Cardiac muscle cell (in vitro differentiated cells and primary cell): ENCODE measurements at regions not wholly inside any gene's neighbourhood (a gene's known extent, or its start where the extent isn't known, plus 50 kb on each side); places are given as distances from the start of the nearest gene placed in this dataset.

Source experiments
- DNase-seq, 2 donors: peaks; one replicate each; pipeline versions ENCODE4 v3.0.0 to v3.0.0-alpha.2; 2010 to 2017; ENCODE audit warnings: low read depth in 1 of 2, low spot score in 1 of 2
- H3K27ac ChIP-seq: fragments of 200-600 bp; sonication (generic); 2 replicates; pipeline ENCODE4 v1.5.1; 2016
- H3K27me3 ChIP-seq: fragments of 200-600 bp; sonication (generic); 2 replicates; pipeline ENCODE4 v1.6.0; 2016; ENCODE audit warnings: control low read depth
- H3K36me3 ChIP-seq: fragments of 200-600 bp; sonication (generic); 2 replicates; pipeline ENCODE4 v1.5.1; 2016; ENCODE audit warnings: control low read depth
- H3K4me1 ChIP-seq: fragments of 200-600 bp; sonication (generic); 2 replicates; pipeline ENCODE4 v1.8.1; 2017; ENCODE audit warnings: low read depth, mild to moderate bottlenecking, mixed run types
- H3K4me3 ChIP-seq: fragments of 200-600 bp; sonication (generic); 2 replicates; pipeline ENCODE4 v1.5.1; 2016; ENCODE audit warnings: mild to moderate bottlenecking
- H3K9me3 ChIP-seq: fragments of 200-600 bp; sonication (generic); 2 replicates; pipeline ENCODE4 v1.5.1; 2017; ENCODE audit warnings: low read depth, mild to moderate bottlenecking, control low read depth
- TF ChIP-seq, protein P1 (sequence below): IDR thresholded peaks from 2 replicates; pipeline ENCODE4 v1.5.1; 2012; ENCODE audit warnings: low read depth, mild to moderate bottlenecking, low read length

- no peak overlapping the region for H3K4me3 ChIP-seq
- no peaks in the 10 kb centered on the region for H3K36me3 ChIP-seq
- no peak overlapping the region for H3K27ac ChIP-seq
- TF ChIP-seq, protein P1, sequence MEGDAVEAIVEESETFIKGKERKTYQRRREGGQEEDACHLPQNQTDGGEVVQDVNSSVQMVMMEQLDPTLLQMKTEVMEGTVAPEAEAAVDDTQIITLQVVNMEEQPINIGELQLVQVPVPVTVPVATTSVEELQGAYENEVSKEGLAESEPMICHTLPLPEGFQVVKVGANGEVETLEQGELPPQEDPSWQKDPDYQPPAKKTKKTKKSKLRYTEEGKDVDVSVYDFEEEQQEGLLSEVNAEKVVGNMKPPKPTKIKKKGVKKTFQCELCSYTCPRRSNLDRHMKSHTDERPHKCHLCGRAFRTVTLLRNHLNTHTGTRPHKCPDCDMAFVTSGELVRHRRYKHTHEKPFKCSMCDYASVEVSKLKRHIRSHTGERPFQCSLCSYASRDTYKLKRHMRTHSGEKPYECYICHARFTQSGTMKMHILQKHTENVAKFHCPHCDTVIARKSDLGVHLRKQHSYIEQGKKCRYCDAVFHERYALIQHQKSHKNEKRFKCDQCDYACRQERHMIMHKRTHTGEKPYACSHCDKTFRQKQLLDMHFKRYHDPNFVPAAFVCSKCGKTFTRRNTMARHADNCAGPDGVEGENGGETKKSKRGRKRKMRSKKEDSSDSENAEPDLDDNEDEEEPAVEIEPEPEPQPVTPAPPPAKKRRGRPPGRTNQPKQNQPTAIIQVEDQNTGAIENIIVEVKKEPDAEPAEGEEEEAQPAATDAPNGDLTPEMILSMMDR = no peak
- DNase-seq = no peak
- H3K4me1 ChIP-seq = peaks cover 12% of the 10 kb centered on the region
- H3K27me3 ChIP-seq = no peaks in the 10 kb centered on the region
- no peaks in the 10 kb centered on the region for H3K9me3 ChIP-seq
Measured at GRCh38 chr13:23953860-23954512, 56.7 kb upstream of the C1QTNF9B start.

- DNase-seq = no peak
- Histone ChIP-seq H3K27ac (no peak overlapping the region), H3K36me3 (no peaks in the 10 kb centered on the region), H3K27me3 (no peaks in the 10 kb centered on the region), H3K4me1 (peaks cover 21% of the 10 kb centered on the region), H3K9me3 (no peaks in the 10 kb centered on the region), H3K4me3 (no peak overlapping the region)
- TF ChIP-seq, protein P1 = no peak
Measured at GRCh38 chr13:23955064-23955463, 57.8 kb upstream of the C1QTNF9B start.

DNA sequence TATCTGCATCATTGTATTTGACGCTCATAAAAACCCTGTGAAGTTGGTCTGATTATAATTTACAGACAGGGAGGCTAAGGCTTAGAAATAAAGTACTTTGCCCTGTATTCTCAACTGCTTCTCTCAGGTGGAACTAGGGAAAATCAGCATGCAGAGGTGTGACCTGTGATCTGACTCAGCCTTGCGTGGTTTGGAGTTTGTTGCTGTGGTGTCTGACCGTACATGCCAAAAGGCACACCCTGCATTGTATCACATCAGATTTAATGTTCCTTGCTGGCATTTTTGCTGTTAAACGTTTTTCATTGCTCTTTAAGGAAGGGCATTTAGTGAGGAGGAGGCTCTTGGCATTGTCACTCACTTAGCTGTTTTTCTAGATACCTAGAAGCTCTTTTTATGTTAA, 58.8 kb upstream of the C1QTNF9B start:
- peak in 1 of 2 donors; percentile 28 for DNase-seq
- Histone ChIP-seq H3K4me3 (no peak overlapping the region), H3K27ac (no peak overlapping the region), H3K4me1 (peaks cover 24% of the 10 kb centered on the region), H3K27me3 (no peaks in the 10 kb centered on the region), H3K36me3 (no peaks in the 10 kb centered on the region), H3K9me3 (no peaks in the 10 kb centered on the region)
- TF ChIP-seq, protein P1 = no peak

DNA sequence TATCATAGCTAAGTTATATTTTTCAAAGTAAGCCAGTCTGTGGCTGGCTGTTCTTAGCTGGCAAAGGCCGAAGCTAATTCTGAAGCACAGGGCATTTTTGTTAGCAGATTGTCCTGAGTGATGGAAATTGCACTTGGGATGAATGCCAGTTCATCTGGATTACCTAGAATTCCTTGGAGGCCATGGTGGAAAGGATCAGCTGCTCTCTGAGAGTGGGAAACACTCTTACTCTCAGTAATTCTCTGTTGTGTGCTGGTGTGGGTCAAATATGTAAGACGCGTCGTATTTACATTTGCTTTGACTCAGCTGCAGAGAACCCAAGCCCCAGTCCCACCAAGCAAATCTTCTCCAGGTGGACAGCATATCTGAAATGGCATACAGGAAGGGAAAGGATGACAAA, 60.7 kb upstream of the C1QTNF9B start:
- DNase-seq = no peak
- Histone ChIP-seq H3K4me1 (peaks cover 24% of the 10 kb centered on the region), H3K27me3 (no peaks in the 10 kb centered on the region), H3K9me3 (no peaks in the 10 kb centered on the region), H3K4me3 (no peak overlapping the region), H3K36me3 (no peaks in the 10 kb centered on the region), H3K27ac (no peak overlapping the region)
- TF ChIP-seq, protein P1 = no peak

DNA sequence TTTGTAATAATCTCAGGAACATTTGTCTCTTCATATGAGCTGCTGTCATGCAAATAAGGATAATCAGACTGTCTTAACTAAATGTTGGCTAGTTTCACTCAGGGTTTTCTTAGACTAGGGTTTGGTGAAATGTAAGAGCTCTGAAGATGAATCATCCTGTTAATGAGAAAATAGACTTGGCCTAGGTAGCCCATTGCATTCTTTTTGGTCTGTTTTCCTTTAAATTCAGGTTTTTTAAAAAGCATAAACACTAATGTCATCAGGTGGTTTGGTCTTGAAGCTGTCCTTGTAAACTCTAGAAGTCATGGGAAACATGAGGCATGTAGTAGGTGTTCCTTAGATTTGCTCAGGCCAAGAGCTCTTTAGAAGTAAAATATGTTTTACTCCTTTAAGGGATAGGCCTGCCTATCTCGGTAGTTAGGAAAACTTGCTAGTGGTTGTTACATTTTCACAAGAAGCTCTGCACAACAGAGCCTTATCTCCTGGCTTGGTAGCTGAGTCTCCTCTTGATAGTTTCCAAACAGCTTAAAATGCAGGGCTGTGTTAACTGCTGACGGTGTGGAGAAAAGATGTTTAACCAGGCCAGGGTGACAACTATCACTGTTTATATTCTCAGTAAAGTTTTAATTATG, 62.0 kb upstream of the C1QTNF9B start:
- H3K36me3 ChIP-seq = no peaks in the 10 kb centered on the region
- no peaks in the 10 kb centered on the region for H3K27me3 ChIP-seq
- H3K4me3 ChIP-seq = no peak overlapping the region
- DNase-seq = peak in 1 of 2 donors; percentile 59
- no peaks in the 10 kb centered on the region for H3K9me3 ChIP-seq
- peaks cover 30% of the 10 kb centered on the region for H3K4me1 ChIP-seq
- H3K27ac ChIP-seq = peak overlapping the region; percentile 81
- TF ChIP-seq, protein P1 = no peak
